ENCODE measurements at regions not wholly inside any gene's neighbourhood (a gene's known extent, or its start where the extent isn't known, plus 50 kb on each side); places are given as distances from the start of the nearest gene placed in this dataset.

DNA sequence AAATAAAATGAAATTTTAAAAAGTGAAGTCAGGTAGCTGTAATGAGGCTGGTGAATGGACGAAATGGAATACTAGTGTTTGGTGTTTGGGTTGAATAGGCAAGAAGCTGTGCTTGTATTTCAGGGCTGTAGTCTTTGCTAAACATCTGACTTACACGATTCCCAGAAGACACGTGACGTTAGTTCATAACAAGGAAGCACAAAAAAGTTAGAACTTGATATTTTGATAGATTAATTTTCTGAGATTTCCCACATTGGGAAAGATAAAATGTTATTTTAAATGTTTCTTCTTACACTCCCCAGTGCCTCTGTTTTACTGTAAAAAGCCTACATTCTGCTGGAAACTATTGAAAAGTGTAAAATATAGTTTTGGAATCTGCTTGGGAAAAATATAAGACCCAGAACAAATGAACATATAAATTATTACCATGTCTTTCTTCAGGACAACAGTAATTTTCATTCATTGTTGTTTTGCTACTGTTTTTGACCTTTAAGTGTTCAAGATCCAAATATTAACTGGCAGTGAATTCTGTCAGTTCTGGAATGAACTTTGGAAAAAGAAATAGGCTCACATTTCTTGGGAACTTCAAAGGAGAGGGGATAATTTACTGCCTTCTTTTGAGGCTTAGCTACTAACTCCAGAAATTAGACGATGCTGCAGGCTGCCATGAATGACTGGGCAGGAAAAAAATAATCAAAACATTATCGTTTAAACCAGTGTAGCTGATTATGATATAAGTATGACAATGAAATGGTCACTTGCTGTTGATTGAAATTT is 241.3 kb downstream of the SLITRK6 start:
- TF ChIP-seq POLR2A (IDR thresholded peaks at IDR 0.05) (no peak), CTCF (IDR thresholded peaks at IDR 0.05) (no peak)

Measured in adrenal gland (tissue), 5 donors.